ENCODE measurements at regions not wholly inside any gene's neighbourhood (a gene's known extent, or its start where the extent isn't known, plus 50 kb on each side); places are given as distances from the start of the nearest gene placed in this dataset.

GRCh38 chr2:152879275-152879674 lies 160.9 kb downstream of the ARL6IP6 start:
- H3K4me1 Mint-ChIP-seq = no peaks in the 10 kb centered on the region
- intact Hi-C loops (cut with micrococcal nuclease) = no loop called here
- no peaks in the 10 kb centered on the region for H3K4me1 ChIP-seq (ENCODE audit: control insufficient read depth, insufficient read depth, low read length)
- TF ChIP-seq CTCF (IDR thresholded peaks at IDR 0.05) = no peak
- H3K27ac Mint-ChIP-seq = no peak overlapping the region
- ATAC-seq (no peak), DNase-seq (no peak)
- H3K9me3 Mint-ChIP-seq = no peaks in the 10 kb centered on the region
- no peaks in the 10 kb centered on the region for H3K27me3 Mint-ChIP-seq (ENCODE audit: low read depth in 2 of 2)
- no peaks in the 10 kb centered on the region for H3K9me3 ChIP-seq (ENCODE audit: control insufficient read depth, insufficient read depth, low read length)
- H3K4me3 ChIP-seq (ENCODE audit: low read length) = no peak overlapping the region
- no peaks in the 10 kb centered on the region for H3K27me3 ChIP-seq (ENCODE audit: control insufficient read depth, insufficient read depth, low read length)
- H3K36me3 Mint-ChIP-seq = no peaks in the 10 kb centered on the region
- H3K27ac ChIP-seq (ENCODE audit: low read length) = no peak overlapping the region
- H3K4me3 Mint-ChIP-seq = no peak overlapping the region
- H3K36me3 ChIP-seq (ENCODE audit: control insufficient read depth, insufficient read depth, low read length) = no peaks in the 10 kb centered on the region
- 79% methylated on average over 1 of the region's 3 CpGs for whole genome bisulfite sequencing (ENCODE audit: insufficient coverage)

GRCh38 chr2:152875701-152876695 lies 157.6 kb downstream of the ARL6IP6 start:
- Mint-ChIP-seq H3K27ac (no peak overlapping the region), H3K27me3 (ENCODE audit: low read depth in 2 of 2) (no peaks in the 10 kb centered on the region), H3K4me1 (no peaks in the 10 kb centered on the region), H3K4me3 (no peak overlapping the region), H3K9me3 (no peaks in the 10 kb centered on the region), H3K36me3 (no peaks in the 10 kb centered on the region)
- no peak for TF ChIP-seq CTCF (IDR thresholded peaks at IDR 0.05)
- Histone ChIP-seq H3K4me1 (ENCODE audit: control insufficient read depth, insufficient read depth, low read length) (no peaks in the 10 kb centered on the region), H3K36me3 (ENCODE audit: control insufficient read depth, insufficient read depth, low read length) (no peaks in the 10 kb centered on the region), H3K4me3 (ENCODE audit: low read length) (no peak overlapping the region), H3K9me3 (ENCODE audit: control insufficient read depth, insufficient read depth, low read length) (no peaks in the 10 kb centered on the region), H3K27ac (ENCODE audit: low read length) (no peak overlapping the region), H3K27me3 (ENCODE audit: control insufficient read depth, insufficient read depth, low read length) (no peaks in the 10 kb centered on the region)
- no peak for DNase-seq
- intact Hi-C loops (cut with micrococcal nuclease) = no loop called here
- 80% methylated on average over 5 of the region's 6 CpGs for WGBS (ENCODE audit: insufficient coverage)
- no peak for ATAC-seq

GRCh38 chr2:152874955-152875354 lies 156.5 kb downstream of the ARL6IP6 start:
- Mint-ChIP-seq H3K27me3 (ENCODE audit: low read depth in 2 of 2) (no peaks in the 10 kb centered on the region), H3K27ac (no peak overlapping the region), H3K4me1 (no peaks in the 10 kb centered on the region), H3K4me3 (no peak overlapping the region), H3K36me3 (no peaks in the 10 kb centered on the region), H3K9me3 (peaks cover 0 to 2% of the 10 kb centered on the region in 2 donors)
- no peak overlapping the region for H3K4me3 ChIP-seq (ENCODE audit: low read length)
- H3K4me1 ChIP-seq (ENCODE audit: control insufficient read depth, insufficient read depth, low read length) = no peaks in the 10 kb centered on the region
- no peak overlapping the region for H3K27ac ChIP-seq (ENCODE audit: low read length)
- H3K9me3 ChIP-seq (ENCODE audit: control insufficient read depth, insufficient read depth, low read length) = no peaks in the 10 kb centered on the region
- no peak for ATAC-seq
- intact Hi-C loops (cut with micrococcal nuclease) = no loop called here
- H3K27me3 ChIP-seq (ENCODE audit: control insufficient read depth, insufficient read depth, low read length) = no peaks in the 10 kb centered on the region
- 74% methylated on average over 3 of the region's 3 CpGs for WGBS (ENCODE audit: insufficient coverage)
- no peaks in the 10 kb centered on the region for H3K36me3 ChIP-seq (ENCODE audit: control insufficient read depth, insufficient read depth, low read length)
- no peak for DNase-seq
- no peak for TF ChIP-seq CTCF (IDR thresholded peaks at IDR 0.05)
